KOPT-K1 (cell line): ENCODE measurements at regions not wholly inside any gene's neighbourhood (a gene's known extent, or its start where the extent isn't known, plus 50 kb on each side); places are given as distances from the start of the nearest gene placed in this dataset.

Experiments
- H3K27ac ChIP-seq: fragments of 200-600 bp; sonication (generic); 2 replicates; pipeline ENCODE4 v1.5.1; 2016; ENCODE audit warnings: antibody characterized with exemption, mild to moderate bottlenecking, low read depth, low read length; ENCODE audit not compliant: poor library complexity, severe bottlenecking
- H3K36me3 ChIP-seq: fragments of 200-600 bp; sonication (generic); 2 replicates; pipeline ENCODE4 v1.5.1; 2017; ENCODE audit warnings: antibody characterized with exemption, mild to moderate bottlenecking, low read length, moderate library complexity; ENCODE audit not compliant: insufficient read depth
- H3K9me3 ChIP-seq: fragments of 200-600 bp; sonication (generic); 2 replicates; pipeline ENCODE4 v1.5.1; 2017; ENCODE audit warnings: antibody characterized with exemption, low read length, mild to moderate bottlenecking; ENCODE audit not compliant: insufficient read depth, poor library complexity, severe bottlenecking

DNA sequence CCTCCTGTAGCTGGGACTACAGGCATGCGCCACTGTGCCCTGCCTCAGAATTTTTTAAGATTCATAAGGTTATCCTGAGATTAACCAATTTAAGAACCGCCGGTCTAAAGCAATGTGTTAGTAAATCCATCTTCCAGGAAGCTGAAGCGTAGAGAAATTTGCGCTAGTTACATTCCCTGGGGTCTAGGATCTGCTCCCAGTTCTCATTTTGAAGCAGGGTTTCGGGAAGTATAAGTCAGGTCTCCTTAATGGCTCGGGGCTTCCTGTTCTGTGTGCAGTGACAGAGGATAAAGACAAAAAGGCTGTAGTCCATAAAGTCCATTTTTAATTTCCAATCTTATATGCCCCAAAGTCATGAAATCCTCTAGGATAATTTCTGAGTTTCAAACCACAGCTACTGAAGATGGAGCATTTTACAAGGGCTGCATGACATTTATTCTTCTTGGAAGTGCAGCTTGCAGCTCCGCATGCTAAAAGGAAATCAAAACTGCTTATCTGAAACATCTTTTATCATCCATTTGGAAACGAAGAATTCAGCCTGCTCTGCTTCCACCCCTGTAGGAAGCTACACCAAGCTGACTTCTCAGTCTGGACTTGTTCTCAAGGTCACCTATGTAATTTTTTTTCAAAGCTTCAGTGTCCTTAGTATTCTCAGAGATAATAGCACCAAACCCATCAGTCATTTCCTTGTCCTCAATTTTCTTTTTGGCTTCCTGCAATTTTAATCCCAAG lies 326.1 kb downstream of the PRL start:
- H3K36me3 ChIP-seq, result peaks cover 51% of the 10 kb centered on the region
- peaks cover 27% of the 10 kb centered on the region for H3K9me3 ChIP-seq
- H3K27ac ChIP-seq, result peak overlapping the region; percentile 68

DNA sequence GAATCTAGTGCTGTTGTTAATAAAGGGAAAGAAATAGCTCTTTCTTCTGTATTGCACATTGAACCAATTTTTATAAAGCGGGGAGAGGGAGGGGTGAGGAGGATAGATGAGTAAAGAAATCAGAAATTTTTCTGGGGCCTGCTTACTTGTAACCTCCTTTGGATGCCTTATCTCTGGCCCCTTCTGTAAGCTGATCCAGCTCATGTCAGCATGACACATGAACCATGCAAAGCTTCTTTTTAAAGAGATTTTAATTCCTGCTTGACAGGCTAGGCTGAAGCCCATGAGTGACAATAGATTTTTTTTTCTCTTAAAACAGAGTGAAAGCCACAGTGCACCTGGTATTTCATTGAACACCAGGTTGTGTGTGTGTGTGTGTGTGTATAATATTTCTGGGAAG lies 325.3 kb downstream of the PRL start:
- Histone ChIP-seq H3K36me3 (peaks cover 56% of the 10 kb centered on the region), H3K9me3 (peaks cover 27% of the 10 kb centered on the region), H3K27ac (peak overlapping the region; percentile 68)

DNA sequence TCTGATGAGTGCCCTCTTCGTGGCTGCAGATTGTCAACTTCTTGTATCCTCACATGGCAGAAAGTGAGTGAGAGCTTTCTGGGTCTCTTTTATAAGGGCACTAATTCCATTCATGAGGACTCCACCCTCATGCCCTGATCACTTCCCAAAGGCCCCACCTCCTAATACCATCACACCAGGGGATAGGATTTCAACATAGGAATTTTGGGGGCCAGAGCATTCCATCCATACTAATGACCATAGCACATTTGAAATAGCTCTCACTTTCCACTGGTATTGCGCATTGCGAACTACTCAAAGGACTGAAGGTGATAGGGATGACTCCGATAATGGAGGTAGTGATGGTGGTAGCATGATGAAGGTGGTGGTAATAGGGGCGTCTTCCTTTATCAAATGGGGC lies 324.3 kb downstream of the PRL start:
- Histone ChIP-seq H3K9me3 (peaks cover 27% of the 10 kb centered on the region), H3K36me3 (peaks cover 62% of the 10 kb centered on the region), H3K27ac (peak overlapping the region; percentile 68)

DNA sequence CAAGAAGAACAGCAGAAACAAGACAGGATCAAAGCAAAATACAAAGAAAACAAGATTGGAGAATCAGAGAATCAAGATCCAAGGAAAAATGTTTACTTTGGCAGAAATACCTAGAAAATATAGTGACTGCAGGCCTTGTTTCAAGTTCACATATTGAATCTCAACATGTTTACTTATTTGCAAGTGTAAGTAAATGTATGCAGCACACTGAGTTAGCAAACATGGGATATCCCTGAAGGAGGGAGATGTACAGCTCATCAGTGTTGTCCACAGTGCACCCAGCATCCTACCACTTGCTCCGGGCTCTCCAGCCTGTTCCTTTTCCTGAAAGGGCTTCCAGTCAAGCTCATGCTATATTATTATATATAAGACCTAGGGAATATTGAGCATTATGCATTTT lies 319.5 kb downstream of the PRL start:
- Histone ChIP-seq H3K9me3 (peaks cover 27% of the 10 kb centered on the region), H3K36me3 (peaks cover 93% of the 10 kb centered on the region), H3K27ac (peak overlapping the region; percentile 1)

DNA sequence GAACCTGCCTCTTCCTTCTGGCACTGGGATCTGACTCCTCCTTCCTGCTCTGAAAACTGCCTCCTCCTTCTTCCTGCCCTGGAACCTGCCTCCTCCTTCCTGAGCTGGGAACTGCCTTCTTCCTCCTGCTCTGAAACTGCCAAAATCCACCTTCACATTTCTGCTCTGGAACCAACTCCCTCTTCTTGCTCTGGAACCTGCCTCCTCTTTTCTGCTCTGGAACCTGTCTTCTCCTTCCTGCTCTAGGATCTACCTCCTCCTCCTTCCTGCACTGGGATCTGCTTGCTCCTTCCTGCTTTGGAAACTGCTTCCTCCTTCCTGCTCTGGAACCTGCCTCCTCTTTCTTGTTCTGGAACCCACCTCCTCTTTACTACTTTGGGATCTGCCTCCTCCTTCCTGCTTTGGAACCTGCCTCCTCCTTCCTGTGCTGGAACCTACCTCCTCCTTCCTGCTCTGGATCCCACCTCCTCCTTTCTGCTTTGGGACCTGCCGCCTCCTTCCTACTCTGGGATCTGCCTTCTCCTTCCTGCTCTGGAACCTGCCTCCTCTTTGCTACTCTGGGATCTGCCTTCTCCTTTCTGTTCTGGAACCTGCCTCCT lies 315.5 kb downstream of the PRL start:
- Histone ChIP-seq H3K9me3 (no peaks in the 10 kb centered on the region), H3K36me3 (peaks cover 89% of the 10 kb centered on the region), H3K27ac (no peak overlapping the region)

GRCh38 chr6:21984135-21984534 lies 312.7 kb downstream of the PRL start:
- peak overlapping the region; percentile 11 for H3K27ac ChIP-seq
- no peaks in the 10 kb centered on the region for H3K9me3 ChIP-seq
- peaks cover 87% of the 10 kb centered on the region for H3K36me3 ChIP-seq

DNA sequence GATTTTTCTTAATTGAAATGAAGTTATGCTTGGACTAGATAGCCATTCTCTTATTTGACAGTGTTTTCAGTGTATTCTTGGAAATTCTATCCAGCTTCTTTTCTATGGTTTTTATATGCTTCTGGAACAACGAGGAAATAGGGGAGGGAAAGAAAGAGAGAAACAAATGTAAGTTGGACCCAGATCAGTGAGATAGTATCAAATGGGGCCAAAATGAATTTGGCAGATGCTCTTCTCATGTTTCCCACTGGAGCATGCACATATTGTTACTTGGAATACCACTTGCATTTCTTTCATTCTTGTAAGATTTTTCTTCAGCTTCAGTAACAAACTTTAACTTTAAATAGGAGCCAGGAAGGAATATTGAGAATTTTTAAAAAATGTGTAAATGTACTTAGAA lies 312.3 kb downstream of the PRL start:
- peak overlapping the region; percentile 11 for H3K27ac ChIP-seq

DNA sequence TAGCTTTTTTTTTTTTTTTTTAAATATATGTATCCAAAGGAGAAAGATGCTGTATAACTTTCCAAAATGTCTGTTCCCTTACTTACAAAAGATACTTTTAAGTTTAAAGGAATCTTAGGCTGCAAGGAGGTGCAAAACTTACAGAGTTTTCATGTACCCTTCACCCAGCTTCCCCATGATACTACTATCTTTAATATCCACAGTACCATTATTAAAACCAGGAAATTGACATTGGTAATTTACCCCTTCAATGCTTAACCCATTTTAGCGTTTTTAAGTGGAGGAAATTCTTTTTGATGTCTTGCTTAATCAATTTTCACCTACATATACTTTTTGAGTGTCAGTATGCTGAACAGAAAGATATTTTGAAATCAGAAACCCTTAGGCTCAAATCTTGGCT lies 310.9 kb downstream of the PRL start:
- H3K9me3 ChIP-seq, result no peaks in the 10 kb centered on the region

More for the DNA sequence above, 312.3 kb downstream of the PRL start:
- Histone ChIP-seq H3K9me3 (no peaks in the 10 kb centered on the region), H3K36me3 (peaks cover 83% of the 10 kb centered on the region)

DNA sequence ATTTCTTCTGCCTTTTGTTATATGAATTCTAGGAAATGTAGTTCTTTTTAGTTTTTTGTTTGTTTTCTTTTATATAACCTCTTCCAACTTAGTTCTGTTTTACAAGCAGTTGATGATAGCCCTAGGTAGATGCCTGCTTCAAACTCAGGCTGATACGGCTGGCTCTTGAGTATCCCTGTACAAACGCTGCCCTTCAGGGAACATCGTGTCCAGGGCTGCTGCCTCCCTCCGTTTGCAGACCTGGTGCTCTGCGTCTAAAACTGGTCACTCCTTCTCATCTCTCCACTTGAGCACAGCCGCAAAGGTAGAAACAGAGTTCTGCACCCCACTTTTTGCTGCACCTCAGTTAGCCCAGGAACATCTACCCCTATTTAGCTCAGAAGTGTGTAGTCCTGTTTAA lies 310.1 kb downstream of the PRL start:
- Histone ChIP-seq H3K9me3 (no peaks in the 10 kb centered on the region), H3K36me3 (peaks cover 78% of the 10 kb centered on the region), H3K27ac (peak overlapping the region; percentile 91)

More for the DNA sequence above, 310.9 kb downstream of the PRL start:
- Histone ChIP-seq H3K27ac (peak overlapping the region; percentile 91), H3K36me3 (peaks cover 78% of the 10 kb centered on the region)

DNA sequence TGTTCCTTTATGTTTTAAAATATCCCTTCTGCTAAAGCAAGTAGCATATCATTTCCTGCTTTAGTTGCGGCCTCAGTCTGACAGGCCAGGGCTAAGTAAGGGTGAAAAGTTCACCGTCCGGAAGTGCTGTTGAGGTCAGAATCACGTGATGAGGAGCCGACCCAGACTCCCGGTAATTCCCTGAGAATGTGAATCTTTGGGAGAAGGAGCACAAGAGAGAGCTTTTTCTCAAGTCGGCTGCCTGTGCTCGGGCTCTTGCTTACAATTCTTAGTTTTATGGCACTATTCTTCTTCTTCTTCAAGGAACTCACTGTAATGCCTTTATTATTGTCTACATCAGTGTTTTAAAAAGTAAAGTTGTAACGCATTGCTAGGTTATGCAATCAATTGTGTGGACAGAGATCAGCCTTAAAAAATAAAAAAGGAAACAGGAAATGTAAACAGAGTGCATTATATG lies 309.3 kb downstream of the PRL start:
- H3K27ac ChIP-seq, result peak overlapping the region; percentile 91

GRCh38 chr6:21990577-21990976 lies 306.3 kb downstream of the PRL start:
- Histone ChIP-seq H3K36me3 (peaks cover 57% of the 10 kb centered on the region), H3K9me3 (no peaks in the 10 kb centered on the region), H3K27ac (peak overlapping the region; percentile 91)

More for the DNA sequence above, 309.3 kb downstream of the PRL start:
- Histone ChIP-seq H3K9me3 (no peaks in the 10 kb centered on the region), H3K36me3 (peaks cover 72% of the 10 kb centered on the region)

- Histone ChIP-seq H3K27ac (peak overlapping the region; percentile 91), H3K36me3 (peaks cover 44% of the 10 kb centered on the region), H3K9me3 (no peaks in the 10 kb centered on the region)
Measured at GRCh38 chr6:21992178-21992967, 304.5 kb downstream of the PRL start.

DNA sequence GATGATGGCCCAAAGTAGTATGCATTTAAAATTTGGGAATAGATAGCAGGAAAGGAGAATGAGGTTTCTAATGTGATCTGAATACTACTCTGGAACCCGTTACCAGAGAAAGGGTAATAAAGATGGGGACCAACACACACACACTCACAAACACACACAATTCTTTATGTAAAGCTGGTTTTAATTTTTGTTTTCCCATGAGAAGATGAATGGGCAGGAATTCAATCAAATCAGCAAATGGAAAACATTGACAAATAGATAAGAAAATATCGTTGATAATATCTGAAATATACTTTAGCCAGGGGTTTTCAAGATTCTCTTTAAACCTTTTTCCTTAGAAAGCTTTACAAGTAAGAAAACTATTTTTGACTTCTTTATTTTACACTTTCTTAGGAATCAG lies 303.0 kb downstream of the PRL start:
- no peaks in the 10 kb centered on the region for H3K9me3 ChIP-seq
- peak overlapping the region; percentile 91 for H3K27ac ChIP-seq
- peaks cover 35% of the 10 kb centered on the region for H3K36me3 ChIP-seq

GRCh38 chr6:21994821-21995220 lies 302.0 kb downstream of the PRL start:
- Histone ChIP-seq H3K27ac (peak overlapping the region; percentile 91), H3K36me3 (peaks cover 44% of the 10 kb centered on the region), H3K9me3 (no peaks in the 10 kb centered on the region)

DNA sequence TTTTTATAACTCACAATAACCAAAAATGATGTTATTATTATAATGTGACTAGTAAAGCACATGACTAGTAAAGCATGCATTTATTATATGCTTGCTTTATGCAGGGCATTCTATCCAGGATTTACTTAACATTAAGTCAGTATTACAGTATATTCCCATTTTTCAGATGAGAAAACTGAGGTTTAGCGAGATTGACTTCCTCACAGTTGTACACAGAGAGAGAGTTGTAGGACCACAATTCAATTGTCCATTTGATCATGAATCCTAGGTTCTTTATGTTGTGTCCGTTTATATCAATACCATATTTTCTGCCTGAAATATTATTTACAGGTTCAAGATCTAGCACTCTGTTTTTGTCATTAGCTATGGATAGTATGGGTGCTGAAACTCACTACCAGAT lies 301.5 kb downstream of the PRL start:
- Histone ChIP-seq H3K36me3 (peaks cover 44% of the 10 kb centered on the region), H3K27ac (peak overlapping the region; percentile 91), H3K9me3 (no peaks in the 10 kb centered on the region)
